H9 (cell line): ENCODE measurements at regions not wholly inside any gene's neighbourhood (a gene's known extent, or its start where the extent isn't known, plus 50 kb on each side); places are given as distances from the start of the nearest gene placed in this dataset.

ENCODE experiments used
- DNase-seq: peaks from one replicate; pipeline ENCODE4 v3.0.0-alpha.2; 2017
- H2AFZ ChIP-seq: one replicate; pipeline ENCODE4 v1.6.1; 2013; ENCODE audit warnings: mild to moderate bottlenecking, low read length, control low read depth, moderate library complexity
- H2AK5ac ChIP-seq: 2 replicates; pipeline ENCODE4 v1.6.1; 2013; ENCODE audit warnings: low read length, control low read depth, mixed read lengths; ENCODE audit not compliant: insufficient read length
- H2BK120ac ChIP-seq: one replicate; pipeline ENCODE4 v1.6.1; 2013; ENCODE audit warnings: low read depth, mild to moderate bottlenecking, low read length, control low read depth, inconsistent platforms; ENCODE audit not compliant: poor library complexity, severe bottlenecking
- H2BK12ac ChIP-seq: 2 replicates; pipeline ENCODE4 v1.6.1; 2013; ENCODE audit warnings: low read length, control low read depth, mixed read lengths, low read depth; ENCODE audit not compliant: insufficient read length
- H2BK15ac ChIP-seq: 2 replicates; pipeline ENCODE4 v1.6.1; 2013; ENCODE audit warnings: low read depth, low read length, control low read depth
- H2BK20ac ChIP-seq: one replicate; pipeline ENCODE4 v1.6.1; 2013; ENCODE audit warnings: low read depth, mild to moderate bottlenecking, low read length, control low read depth, inconsistent platforms; ENCODE audit not compliant: poor library complexity, severe bottlenecking
- H2BK5ac ChIP-seq: 2 replicates; pipeline ENCODE4 v1.6.1; 2013; ENCODE audit warnings: low read length, control low read depth, mixed read lengths; ENCODE audit not compliant: insufficient read length
- H3K14ac ChIP-seq: 2 replicates; pipeline ENCODE4 v1.6.1; 2013; ENCODE audit warnings: low read length, control low read depth; ENCODE audit not compliant: insufficient read depth
- H3K18ac ChIP-seq: 2 replicates; pipeline ENCODE4 v1.6.1; 2013; ENCODE audit warnings: low read depth, mild to moderate bottlenecking, mixed read lengths, low read length, control low read depth; ENCODE audit not compliant: insufficient read length
- H3K23ac ChIP-seq: 2 replicates; pipeline ENCODE4 v1.6.1; 2013; ENCODE audit warnings: low read length, control low read depth, mixed read lengths, low read depth; ENCODE audit not compliant: insufficient read length
- H3K23me2 ChIP-seq: 2 replicates; pipeline ENCODE4 v1.6.1; 2013; ENCODE audit warnings: low read depth, mild to moderate bottlenecking, mixed read lengths, low read length, control low read depth; ENCODE audit not compliant: insufficient read length, poor library complexity, severe bottlenecking
- H3K27ac ChIP-seq: 2 replicates; pipeline ENCODE4 v1.5.1; 2013; ENCODE audit warnings: low read length, control low read depth, mixed read lengths, low read depth; ENCODE audit not compliant: insufficient read length
- H3K27me3 ChIP-seq: 2 replicates; pipeline ENCODE4 v1.6.1; 2013; ENCODE audit warnings: low read length, control low read depth, inconsistent platforms; ENCODE audit not compliant: insufficient read depth
- H3K4ac ChIP-seq: 2 replicates; pipeline ENCODE4 v1.6.1; 2013; ENCODE audit warnings: low read depth, mild to moderate bottlenecking, control low read depth, inconsistent platforms, low read length, moderate library complexity
- H3K4me1 ChIP-seq: 2 replicates; pipeline ENCODE4 v1.6.1; 2013; ENCODE audit warnings: low read length, control low read depth, inconsistent platforms; ENCODE audit not compliant: insufficient read depth
- H3K4me2 ChIP-seq: 2 replicates; pipeline ENCODE4 v1.6.1; 2013; ENCODE audit warnings: low read length, control low read depth, mixed read lengths; ENCODE audit not compliant: insufficient read length, insufficient read depth
- H3K56ac ChIP-seq: 2 replicates; pipeline ENCODE4 v1.6.1; 2013; ENCODE audit warnings: low read depth, mild to moderate bottlenecking, mixed read lengths, low read length, control low read depth; ENCODE audit not compliant: insufficient read length
- H3K79me1 ChIP-seq: 2 replicates; pipeline ENCODE4 v1.6.1; 2013; ENCODE audit warnings: low read depth, mild to moderate bottlenecking, moderate library complexity, low read length, control low read depth, inconsistent platforms; ENCODE audit not compliant: insufficient read depth, poor library complexity, severe bottlenecking
- H3K79me2 ChIP-seq: 2 replicates; pipeline ENCODE4 v1.6.1; 2013; ENCODE audit warnings: low read length, control low read depth, inconsistent platforms; ENCODE audit not compliant: insufficient read depth
- H3K9ac ChIP-seq: 2 replicates; pipeline ENCODE4 v1.6.1; 2013; ENCODE audit warnings: low read length, control low read depth, mixed read lengths; ENCODE audit not compliant: insufficient read length; ENCODE audit errors: extremely low read depth
- H3K9me3 ChIP-seq: one replicate; pipeline ENCODE4 v1.6.1; 2013; ENCODE audit warnings: low read depth, low read length, inconsistent platforms; ENCODE audit not compliant: control insufficient read depth
- H3T11ph ChIP-seq: one replicate; pipeline ENCODE4 v1.6.1; 2013; ENCODE audit warnings: mild to moderate bottlenecking, low read length, control low read depth, inconsistent platforms
- H4K20me1 ChIP-seq: one replicate; pipeline ENCODE4 v1.6.1; 2013; ENCODE audit not compliant: control insufficient read depth, insufficient read length, insufficient read depth
- H4K5ac ChIP-seq: 2 replicates; pipeline ENCODE4 v1.6.1; 2013; ENCODE audit warnings: low read depth, mild to moderate bottlenecking, mixed read lengths, low read length, control low read depth; ENCODE audit not compliant: insufficient read length
- H4K8ac ChIP-seq: replicated peaks from 2 replicates; pipeline ENCODE4 v1.6.1; 2013; ENCODE audit warnings: low read length, control low read depth, mixed read lengths, low read depth; ENCODE audit not compliant: insufficient read length
- H4K91ac ChIP-seq: 2 replicates; pipeline ENCODE4 v1.6.1; 2013; ENCODE audit warnings: low read depth, mild to moderate bottlenecking, moderate library complexity, mixed read lengths, low read length, control low read depth; ENCODE audit not compliant: insufficient read length
- H3K27ac Mint-ChIP-seq, 3 experiments: 2 replicates in 2 of 3; 3 replicates in 1 of 3; pipeline ENCODE4 v1.8.0; 2020 to 2021; ENCODE audit warnings: mixed read lengths in 3 of 3, mild to moderate bottlenecking in 1 of 3, moderate library complexity in 1 of 3
- H3K27me3 Mint-ChIP-seq: 2 replicates; pipeline ENCODE4 v1.8.0; 2021; ENCODE audit warnings: low read depth, mild to moderate bottlenecking, moderate library complexity, mixed read lengths
- H3K36me3 Mint-ChIP-seq, 3 experiments: 2 replicates in 2 of 3; 3 replicates in 1 of 3; pipeline ENCODE4 v1.8.0; 2020 to 2021; ENCODE audit warnings: low read depth in 3 of 3, mixed read lengths in 3 of 3; ENCODE audit not compliant: insufficient read depth in 1 of 3
- H3K4me1 Mint-ChIP-seq, 2 experiments: 2 replicates each; pipeline ENCODE4 v1.8.0; 2020; ENCODE audit warnings: mixed read lengths in 2 of 2
- H3K4me3 Mint-ChIP-seq, 2 experiments: 2 replicates in 1 of 2; 3 replicates in 1 of 2; pipeline ENCODE4 v1.8.0; 2020 to 2021; ENCODE audit warnings: mild to moderate bottlenecking in 2 of 2, mixed read lengths in 2 of 2, moderate library complexity in 1 of 2
- H3K9me3 Mint-ChIP-seq, 2 experiments: 2 replicates in 1 of 2; 3 replicates in 1 of 2; pipeline ENCODE4 v1.8.0; 2020; ENCODE audit warnings: mild to moderate bottlenecking in 2 of 2, mixed read lengths in 2 of 2, moderate library complexity in 1 of 2
- WGBS: extraction: QIAGEN DNeasy Blood & Tissue Kit; methylation state at CpG from one replicate; pipeline ENCODE4 v1.1.7; 2013; ENCODE audit warnings: missing lambda C conversion rate, low lambda C conversion rate, mixed read lengths; ENCODE audit not compliant: insufficient read length; ENCODE audit errors: extremely low coverage; 5-methylcytosine and 5-hydroxymethylcytosine counted together
- TF ChIP-seq, protein P1 (sequence below): fragments of 200-600 bp; sonication (generic); conservative IDR thresholded peaks from 3 replicates; pipeline ENCODE4 v1.8.0; 2021; ENCODE audit warnings: antibody characterized with exemption, mild to moderate bottlenecking

DNA sequence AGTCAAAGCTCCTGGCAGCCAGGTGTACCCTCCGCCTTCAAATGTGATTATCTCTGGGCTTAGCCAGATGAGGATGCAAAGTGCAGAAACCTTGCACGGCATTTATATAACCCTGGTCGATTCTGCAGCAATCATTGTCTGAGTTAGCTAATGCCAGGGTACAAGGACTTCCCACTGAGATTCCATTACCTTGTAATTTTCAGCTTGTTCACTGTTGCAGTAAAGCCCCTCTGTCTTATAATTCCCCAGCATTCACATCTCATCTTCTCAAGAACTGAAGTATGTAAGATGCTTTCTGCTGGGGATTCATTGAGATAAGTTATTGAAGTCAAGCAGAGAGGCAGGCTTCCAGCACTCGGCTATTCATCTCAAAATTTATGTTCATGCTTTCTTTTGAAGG, 1090.6 kb upstream of the AUTS2 start:
- Histone ChIP-seq H3K27ac (no peak overlapping the region), H3K9ac (no peak overlapping the region), H3K79me2 (no peaks in the 10 kb centered on the region), H3K79me1 (no peaks in the 10 kb centered on the region), H2BK20ac (no peak overlapping the region), H3K9me3 (no peaks in the 10 kb centered on the region), H3K23ac (no peak overlapping the region), H3K23me2 (no peaks in the 10 kb centered on the region), H2BK120ac (no peak overlapping the region), H4K20me1 (no peaks in the 10 kb centered on the region), H2AFZ (no peak overlapping the region), H3K27me3 (no peaks in the 10 kb centered on the region), H4K5ac (no peak overlapping the region), H3K4ac (no peak overlapping the region), H2BK15ac (no peak overlapping the region), H3K4me1 (0 out of 2 replicates have a peak, but pooled peaks cover 1% of the 10 kb centered on the region), H4K91ac (no peak overlapping the region), H2AK5ac (no peak overlapping the region), H3K4me2 (no peak overlapping the region), H3T11ph (no peak overlapping the region), H2BK5ac (no peak overlapping the region), H3K18ac (no peak overlapping the region), H2BK12ac (no peak overlapping the region), H3K14ac (no peak overlapping the region), H3K56ac (no peak overlapping the region), H4K8ac (no peak overlapping the region)
- H3K36me3 Mint-ChIP-seq: peaks cover 0 to 9% (median 2%) of the 10 kb centered on the region in 3 experiments; a peak in 2 of 7 replicates
- TF ChIP-seq, protein P1, sequence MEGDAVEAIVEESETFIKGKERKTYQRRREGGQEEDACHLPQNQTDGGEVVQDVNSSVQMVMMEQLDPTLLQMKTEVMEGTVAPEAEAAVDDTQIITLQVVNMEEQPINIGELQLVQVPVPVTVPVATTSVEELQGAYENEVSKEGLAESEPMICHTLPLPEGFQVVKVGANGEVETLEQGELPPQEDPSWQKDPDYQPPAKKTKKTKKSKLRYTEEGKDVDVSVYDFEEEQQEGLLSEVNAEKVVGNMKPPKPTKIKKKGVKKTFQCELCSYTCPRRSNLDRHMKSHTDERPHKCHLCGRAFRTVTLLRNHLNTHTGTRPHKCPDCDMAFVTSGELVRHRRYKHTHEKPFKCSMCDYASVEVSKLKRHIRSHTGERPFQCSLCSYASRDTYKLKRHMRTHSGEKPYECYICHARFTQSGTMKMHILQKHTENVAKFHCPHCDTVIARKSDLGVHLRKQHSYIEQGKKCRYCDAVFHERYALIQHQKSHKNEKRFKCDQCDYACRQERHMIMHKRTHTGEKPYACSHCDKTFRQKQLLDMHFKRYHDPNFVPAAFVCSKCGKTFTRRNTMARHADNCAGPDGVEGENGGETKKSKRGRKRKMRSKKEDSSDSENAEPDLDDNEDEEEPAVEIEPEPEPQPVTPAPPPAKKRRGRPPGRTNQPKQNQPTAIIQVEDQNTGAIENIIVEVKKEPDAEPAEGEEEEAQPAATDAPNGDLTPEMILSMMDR: no peak
- H3K27ac Mint-ChIP-seq: no peak overlapping the region
- no peak for DNase-seq
- no CpG with 5 or more reads among the region's 4 CpGs for WGBS
- H3K9me3 Mint-ChIP-seq: peaks cover 0 to 5% of the 10 kb centered on the region in 2 experiments; a peak in 2 of 5 replicates
- H3K27me3 Mint-ChIP-seq: peaks cover 2% of the 10 kb centered on the region; the same call in 1 of the 2 replicates
- H3K4me1 Mint-ChIP-seq: peaks cover 31 to 35% of the 10 kb centered on the region in 2 experiments
- H3K4me3 Mint-ChIP-seq: no peak overlapping the region
